Umbilical cord (tissue), 1 donor: ENCODE measurements at regions not wholly inside any gene's neighbourhood (a gene's known extent, or its start where the extent isn't known, plus 50 kb on each side); places are given as distances from the start of the nearest gene placed in this dataset.
"Not testable (repeated sequence)": the region's sequence is repeated elsewhere in the genome, so short reads cannot be mapped to it uniquely, and the experiment has no call there.

Source experiments
- DNase-seq: peaks from one replicate; pipeline ENCODE4 v3.0.0-alpha.2; 2015; ENCODE audit warnings: low spot score

DNA sequence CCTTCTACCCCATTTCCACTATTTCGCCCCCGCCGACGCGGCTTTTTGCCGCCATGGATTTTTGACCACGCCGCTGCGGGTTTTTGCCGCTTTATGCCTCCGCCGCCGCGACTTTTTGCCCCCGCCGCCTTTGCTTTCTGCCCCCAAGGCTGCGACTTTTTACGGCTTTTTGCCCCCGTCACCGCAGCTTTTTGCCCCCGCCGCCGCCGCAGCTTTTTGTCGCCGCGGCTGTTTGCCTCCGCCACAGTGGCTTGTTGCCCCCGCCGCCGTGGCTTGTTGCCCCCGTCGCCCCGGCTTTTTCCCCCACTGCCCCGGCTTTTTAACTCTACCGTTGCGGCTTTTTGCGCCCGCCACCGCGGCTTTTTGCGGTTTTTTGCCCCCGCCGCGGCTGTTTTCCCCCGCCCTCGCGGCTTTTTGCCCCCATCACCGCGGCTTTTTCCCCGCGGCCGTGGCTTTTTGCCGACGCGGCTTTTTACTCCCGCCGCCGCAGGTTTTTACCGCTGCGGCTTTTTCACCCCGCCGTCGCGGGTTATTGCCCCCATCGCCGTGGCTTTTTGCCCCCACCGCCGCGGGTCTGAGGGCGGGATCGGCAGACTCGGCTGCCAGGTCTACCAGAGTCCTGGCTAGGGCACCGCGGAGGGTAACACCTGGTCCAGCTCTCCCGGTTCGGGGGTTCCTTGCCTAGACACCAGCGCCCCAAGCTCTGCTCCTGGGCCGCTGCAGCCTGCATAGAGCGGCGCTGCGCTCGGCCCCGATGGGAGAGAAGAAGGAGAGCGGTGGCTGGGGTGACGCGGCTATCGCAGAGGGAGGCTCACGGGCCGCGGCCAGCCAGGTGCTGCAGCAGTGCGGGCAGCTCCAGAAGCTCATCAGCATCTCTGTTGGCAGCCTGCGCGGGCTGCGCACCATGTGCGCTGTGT is 562.7 kb upstream of the WSB1 start:
- DNase-seq = no peak

GRCh38 chr17:26731926-26732325 is 562.0 kb upstream of the WSB1 start:
- not testable (repeated sequence) for DNase-seq

DNA sequence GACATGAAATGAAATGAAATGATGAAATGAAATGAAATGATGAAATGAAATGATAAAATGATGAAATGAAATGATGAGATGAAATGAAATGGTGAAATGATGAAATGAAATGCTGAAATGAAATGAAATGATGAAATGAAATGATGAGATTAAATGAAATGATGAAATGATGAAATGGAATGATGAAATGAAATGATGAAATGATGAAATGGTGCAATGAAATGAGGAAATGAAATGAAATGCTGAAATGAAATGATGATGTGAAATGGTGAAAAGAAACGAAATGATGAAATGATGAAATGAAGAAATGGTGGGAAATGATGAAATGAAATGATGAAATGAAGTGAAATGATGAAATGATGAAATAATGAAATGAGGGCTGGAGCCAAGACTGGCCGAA is 559.1 kb upstream of the WSB1 start:
- not testable (repeated sequence) for DNase-seq

DNA sequence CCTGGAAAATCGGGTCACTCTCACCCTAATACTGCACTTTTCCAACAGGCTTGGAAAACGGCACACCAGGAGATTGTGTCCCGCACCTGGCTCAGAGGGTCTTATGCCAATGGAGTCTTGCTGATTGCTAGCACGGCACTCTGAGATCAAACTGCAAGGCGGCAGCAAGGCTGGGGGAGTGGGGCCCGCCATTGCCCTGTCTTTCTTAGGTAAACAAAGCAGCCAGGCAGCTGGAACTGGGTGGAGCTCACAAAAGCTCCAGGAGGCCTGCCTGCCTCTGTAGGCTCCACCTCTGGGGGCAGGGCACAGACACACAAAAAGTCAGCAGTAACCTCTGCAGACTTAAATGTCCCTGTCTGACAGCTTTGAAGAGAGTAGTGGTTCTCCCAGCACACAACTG is 557.9 kb upstream of the WSB1 start:
- not testable (repeated sequence) for DNase-seq

GRCh38 chr17:26765860-26766709 is 527.8 kb upstream of the WSB1 start:
- no peak for DNase-seq

- no peak for DNase-seq
Observed at GRCh38 chr17:26766743-26767142, 527.2 kb upstream of the WSB1 start.

GRCh38 chr17:26773189-26774188 is 520.4 kb upstream of the WSB1 start:
- DNase-seq = no peak

- DNase-seq = no peak
Observed at GRCh38 chr17:26774291-26775218, 519.4 kb upstream of the WSB1 start.

- no peak for DNase-seq
Observed at GRCh38 chr17:26775219-26775822, 518.6 kb upstream of the WSB1 start.

- DNase-seq = not testable (repeated sequence)
Observed at GRCh38 chr17:26780187-26780814, 513.6 kb upstream of the WSB1 start.

DNA sequence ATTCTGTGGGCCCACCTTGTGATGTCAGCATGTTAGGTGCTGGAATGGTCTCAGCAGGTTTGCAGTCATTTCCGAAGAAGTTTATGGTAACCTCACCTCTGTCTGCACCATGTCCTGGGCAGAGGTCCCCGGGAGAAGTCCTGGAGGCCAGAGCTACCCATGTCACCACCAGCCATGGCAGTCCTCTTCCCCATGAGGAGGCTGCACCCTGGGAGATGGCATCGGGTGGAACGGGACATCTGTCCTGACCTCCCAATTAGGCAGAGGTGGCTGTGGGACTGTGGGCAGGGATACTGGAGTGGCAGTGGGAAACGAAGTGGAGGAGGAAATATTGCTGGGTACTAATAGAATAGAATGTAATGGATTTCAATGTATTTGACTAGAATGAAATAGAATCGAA is 511.8 kb upstream of the WSB1 start:
- DNase-seq = no peak

DNA sequence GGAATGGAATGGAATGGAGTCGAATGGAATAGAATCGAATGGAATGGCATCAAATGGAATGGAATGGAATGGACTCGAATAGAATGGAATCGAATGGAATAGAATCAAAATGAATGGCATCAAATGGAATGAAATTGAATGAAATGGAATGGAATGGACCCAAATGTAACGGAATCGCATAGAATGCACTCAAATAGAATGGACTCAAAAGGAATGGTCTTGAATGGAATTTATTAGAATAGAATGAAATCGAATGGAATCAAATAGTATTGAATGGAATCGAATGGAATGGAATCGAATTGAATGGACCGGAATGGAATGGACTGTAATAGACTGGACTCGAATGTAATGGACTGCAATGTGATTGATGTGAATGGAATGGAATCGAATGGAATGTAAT is 501.4 kb upstream of the WSB1 start:
- no peak for DNase-seq

- no peak for DNase-seq
Observed at GRCh38 chr17:26807024-26807423, 486.9 kb upstream of the WSB1 start.

- no peak for DNase-seq
Observed at GRCh38 chr17:26809033-26809432, 484.9 kb upstream of the WSB1 start.

- DNase-seq = peak; percentile 0
Observed at GRCh38 chr17:26818736-26819135, 475.2 kb upstream of the WSB1 start.
